ENCODE measurements at regions not wholly inside any gene's neighbourhood (a gene's known extent, or its start where the extent isn't known, plus 50 kb on each side); places are given as distances from the start of the nearest gene placed in this dataset.

- TF ChIP-seq CTCF (IDR thresholded peaks at IDR 0.05) (no peak), POLR2A (IDR thresholded peaks at IDR 0.05) (no peak)
These were observed 63.0 kb upstream of the HMGA2 start for GRCh38 chr12:65761301-65761700.
